Activated CD4-positive, alpha-beta T cell treated with anti-CD3 and anti-CD28 coated beads, Interleukin-2, amount 10 ng/mL, durations not matched to agents 24 days and 14 days (primary cell): ENCODE measurements at regions not wholly inside any gene's neighbourhood (a gene's known extent, or its start where the extent isn't known, plus 50 kb on each side); places are given as distances from the start of the nearest gene placed in this dataset.
A peak's percentile ranks its signal among the peaks of the same experiment; 100 is the strongest.
"Not testable (repeated sequence)": the region's sequence is repeated elsewhere in the genome, so short reads cannot be mapped to it uniquely, and the experiment has no call there.

Source experiments
- DNase-seq: peaks from one replicate; pipeline ENCODE4 v3.0.0; 2022
- H3K27ac Mint-ChIP-seq: one replicate; pipeline ENCODE4 v1.8.0; 2022; ENCODE audit warnings: mild to moderate bottlenecking, mixed read lengths
- H3K27me3 Mint-ChIP-seq: one replicate; pipeline ENCODE4 v1.8.0; 2022; ENCODE audit warnings: mixed read lengths
- H3K36me3 Mint-ChIP-seq: one replicate; pipeline ENCODE4 v1.8.0; 2022; ENCODE audit warnings: low read depth, mild to moderate bottlenecking, mixed read lengths
- H3K4me1 Mint-ChIP-seq: one replicate; pipeline ENCODE4 v1.8.0; 2021; ENCODE audit warnings: mixed read lengths
- H3K4me3 Mint-ChIP-seq: one replicate; pipeline ENCODE4 v1.8.0; 2022; ENCODE audit warnings: mild to moderate bottlenecking, moderate library complexity, mixed read lengths
- H3K9me3 Mint-ChIP-seq: one replicate; pipeline ENCODE4 v1.8.0; 2021; ENCODE audit warnings: mixed read lengths
- intact Hi-C: fragments of 100-400 bp; cut with micrococcal nuclease; formaldehyde crosslinking; loops from one replicate; pipeline ENCODE4 v1.15.1; 2023

DNA sequence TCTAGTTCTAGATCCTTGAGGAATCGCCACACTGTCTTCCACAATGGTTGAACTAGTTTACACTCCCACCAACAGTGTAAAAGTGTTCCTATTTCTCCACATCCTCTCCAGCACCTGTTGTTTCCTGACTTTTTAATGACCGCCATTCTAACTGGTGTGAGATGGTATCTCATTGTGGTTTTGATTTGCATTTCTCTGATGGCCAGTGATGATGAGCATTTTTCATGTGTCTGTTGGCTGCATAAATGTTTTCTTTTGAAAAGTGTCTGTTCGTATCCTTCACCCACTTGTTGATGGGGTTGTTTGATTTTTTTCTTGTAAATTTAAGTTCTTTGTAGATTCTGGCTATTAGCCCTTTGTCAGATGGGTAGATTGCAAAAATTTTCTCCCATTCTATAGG, 79.2 kb downstream of the SLC41A2 start:
- Mint-ChIP-seq H3K9me3 (peaks cover 12% of the 10 kb centered on the region), H3K27me3 (peaks cover 26% of the 10 kb centered on the region)
- H3K4me1 Mint-ChIP-seq, H3K36me3 Mint-ChIP-seq, H3K4me3 Mint-ChIP-seq, H3K27ac Mint-ChIP-seq, DNase-seq: not testable (repeated sequence)
- intact Hi-C loops = loop anchor here (10.0 kb wide), 1 partner anchor 176 kb away; no protein-coding TSS in a partner anchor

DNA sequence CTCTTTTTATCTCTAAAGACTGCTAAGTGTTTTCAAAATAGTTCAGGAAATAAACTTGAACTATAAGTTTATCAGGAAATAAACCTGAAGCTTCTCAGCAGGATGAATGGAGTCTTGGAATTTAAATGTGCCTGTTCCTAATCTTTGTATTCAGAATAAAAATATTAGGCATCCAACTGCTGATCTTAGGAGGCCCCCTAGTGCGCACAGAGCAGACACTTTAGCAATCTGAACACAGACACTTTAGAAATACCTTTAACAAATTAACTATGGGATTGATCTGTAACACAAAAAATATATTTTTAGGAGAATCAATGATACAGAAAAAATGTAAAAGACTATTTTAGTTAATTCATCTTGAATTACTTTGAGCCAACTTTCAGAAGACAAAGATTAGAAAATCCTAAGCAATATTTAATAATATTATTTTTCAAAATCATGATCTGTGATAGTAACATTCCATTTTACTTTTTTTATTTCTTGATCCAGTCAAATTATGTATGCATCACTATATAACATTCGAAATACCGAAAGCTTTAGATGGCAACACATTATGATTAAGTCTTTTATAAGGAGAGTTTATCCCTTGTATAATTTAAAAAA, 80.9 kb downstream of the SLC41A2 start:
- Mint-ChIP-seq H3K36me3 (no peaks in the 10 kb centered on the region), H3K27me3 (peaks cover 23% of the 10 kb centered on the region), H3K4me3 (no peak overlapping the region), H3K27ac (no peak overlapping the region), H3K9me3 (peaks cover 4% of the 10 kb centered on the region), H3K4me1 (peaks cover 3% of the 10 kb centered on the region)
- peak; percentile 76 for DNase-seq
- intact Hi-C loops = loop anchor here (1.0 to 10.0 kb wide), 3 partner anchors 178 to 495 kb away; no protein-coding TSS in a partner anchor

DNA sequence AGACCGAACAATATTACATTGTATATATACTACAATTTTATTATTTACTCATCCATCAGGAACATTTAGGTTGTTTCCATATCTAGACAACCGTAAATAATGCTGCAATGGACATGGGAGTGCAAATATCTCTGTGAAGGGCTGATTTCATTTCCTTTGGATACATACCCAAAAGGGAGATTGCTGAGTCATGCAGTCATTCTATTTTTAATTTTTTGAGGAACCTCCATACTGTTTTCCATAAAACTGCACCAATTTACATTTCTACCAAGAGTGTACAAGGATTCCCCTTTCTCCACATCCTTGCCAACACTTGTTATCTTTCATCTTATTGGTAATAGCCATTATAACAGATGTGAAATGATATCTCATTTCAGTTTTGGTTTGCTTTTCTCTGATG, 84.7 kb downstream of the SLC41A2 start:
- H3K36me3 Mint-ChIP-seq = no peaks in the 10 kb centered on the region
- DNase-seq = no peak
- no peaks in the 10 kb centered on the region for H3K9me3 Mint-ChIP-seq
- H3K4me3 Mint-ChIP-seq = no peak overlapping the region
- intact Hi-C loops = loop anchor here (5.0 to 10.0 kb wide), 2 partner anchors 181 to 671 kb away; no protein-coding TSS in a partner anchor
- H3K4me1 Mint-ChIP-seq = peaks cover 3% of the 10 kb centered on the region
- H3K27ac Mint-ChIP-seq = no peak overlapping the region
- H3K27me3 Mint-ChIP-seq = peaks cover 8% of the 10 kb centered on the region

DNA sequence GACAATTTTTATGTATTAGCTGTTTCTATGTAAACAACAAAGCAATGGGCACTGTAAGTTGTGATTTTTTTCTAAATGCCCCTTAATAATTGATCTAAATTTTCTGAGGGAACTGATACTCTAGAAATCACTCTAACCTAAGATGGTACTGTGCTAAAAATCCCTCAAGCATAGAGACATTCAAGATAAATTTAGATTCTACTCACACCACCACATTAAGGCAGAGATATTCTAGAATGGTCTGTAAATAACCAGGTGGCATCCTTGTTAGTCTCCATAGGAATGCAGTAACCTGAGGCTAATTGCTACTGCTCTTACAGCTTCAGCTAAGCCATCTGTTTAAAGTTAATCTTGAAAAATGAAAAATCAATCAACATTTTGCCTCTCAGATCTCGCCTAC, 87.3 kb downstream of the SLC41A2 start:
- DNase-seq = no peak
- H3K4me1 Mint-ChIP-seq = peaks cover 3% of the 10 kb centered on the region
- peaks cover 10% of the 10 kb centered on the region for H3K27me3 Mint-ChIP-seq
- no peaks in the 10 kb centered on the region for H3K9me3 Mint-ChIP-seq
- intact Hi-C loops = loop anchor here (5.0 to 10.0 kb wide), 2 partner anchors 184 to 668 kb away; no protein-coding TSS in a partner anchor
- no peak overlapping the region for H3K4me3 Mint-ChIP-seq
- H3K27ac Mint-ChIP-seq = no peak overlapping the region
- H3K36me3 Mint-ChIP-seq = no peaks in the 10 kb centered on the region

DNA sequence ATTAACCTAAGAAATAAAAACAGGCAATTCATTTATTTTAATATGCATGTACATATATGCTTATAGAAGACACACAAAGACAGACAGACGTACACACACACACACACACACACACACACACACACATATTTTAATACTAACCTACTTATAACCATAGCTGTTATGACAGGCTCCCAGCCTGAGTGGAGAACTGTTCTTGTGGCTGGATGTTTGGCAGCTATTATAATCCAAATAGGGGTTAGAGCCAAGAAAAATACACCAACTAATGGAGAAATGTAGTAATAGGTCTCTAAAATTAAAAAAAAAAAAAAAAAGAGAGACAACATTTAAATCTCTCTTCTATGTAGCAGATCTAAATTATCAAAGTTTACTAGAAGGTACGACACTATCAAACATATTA, 91.8 kb downstream of the SLC41A2 start:
- no peak overlapping the region for H3K4me3 Mint-ChIP-seq
- intact Hi-C loops = no loop called here
- H3K27me3 Mint-ChIP-seq = peaks cover 10% of the 10 kb centered on the region
- H3K4me1 Mint-ChIP-seq = peaks cover 11% of the 10 kb centered on the region
- DNase-seq = no peak
- no peaks in the 10 kb centered on the region for H3K9me3 Mint-ChIP-seq
- H3K36me3 Mint-ChIP-seq = no peaks in the 10 kb centered on the region
- no peak overlapping the region for H3K27ac Mint-ChIP-seq

DNA sequence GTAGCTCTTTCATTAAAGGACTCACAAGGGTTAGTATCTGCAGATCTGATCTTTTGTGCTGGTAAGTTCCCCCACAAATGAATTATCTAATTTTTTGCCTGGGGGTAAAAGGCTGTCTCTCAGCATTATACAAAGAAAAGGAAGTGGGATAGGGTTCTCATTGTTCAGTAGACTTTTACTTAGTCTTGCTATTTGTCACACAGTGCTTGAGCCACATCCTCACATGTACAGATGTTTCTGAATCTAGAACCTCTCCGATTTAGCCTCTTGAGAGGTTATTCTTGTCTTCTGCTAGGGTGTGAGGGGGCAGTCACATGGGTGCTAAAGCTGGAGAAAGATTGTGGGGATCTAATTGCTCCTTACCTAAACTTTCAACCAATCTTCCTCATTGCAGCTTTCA, 93.0 kb downstream of the SLC41A2 start:
- Mint-ChIP-seq H3K27me3 (peaks cover 9% of the 10 kb centered on the region), H3K36me3 (no peaks in the 10 kb centered on the region)
- DNase-seq = peak; percentile 57

DNA sequence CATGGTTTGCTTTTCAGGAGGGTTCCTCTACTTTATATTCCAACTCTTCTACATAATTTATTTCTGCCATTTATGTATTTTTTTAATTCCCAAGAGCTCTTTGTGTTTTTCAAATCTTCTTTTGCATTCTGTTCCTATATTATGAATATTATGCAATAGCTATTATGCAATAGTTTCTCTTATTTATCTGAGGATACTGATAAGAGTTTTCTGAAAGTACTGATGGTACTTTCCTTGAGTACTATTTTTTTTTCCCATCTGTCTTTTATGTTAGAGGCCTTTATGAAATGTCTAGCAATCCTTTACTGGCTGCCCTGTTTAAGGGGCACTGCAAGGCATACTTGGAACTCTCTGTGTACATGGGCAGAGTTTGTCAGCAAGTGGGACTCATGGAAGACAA, 93.4 kb downstream of the SLC41A2 start:
- intact Hi-C loops = no loop called here
- H3K4me1 Mint-ChIP-seq = peaks cover 11% of the 10 kb centered on the region
- no peaks in the 10 kb centered on the region for H3K9me3 Mint-ChIP-seq
- peaks cover 7% of the 10 kb centered on the region for H3K27me3 Mint-ChIP-seq
- H3K4me3 Mint-ChIP-seq = no peak overlapping the region
- H3K36me3 Mint-ChIP-seq = no peaks in the 10 kb centered on the region
- no peak overlapping the region for H3K27ac Mint-ChIP-seq
- DNase-seq = no peak

More for the DNA sequence above, 93.0 kb downstream of the SLC41A2 start:
- H3K9me3 Mint-ChIP-seq = no peaks in the 10 kb centered on the region
- H3K4me3 Mint-ChIP-seq = no peak overlapping the region
- H3K4me1 Mint-ChIP-seq = peaks cover 11% of the 10 kb centered on the region
- no peak overlapping the region for H3K27ac Mint-ChIP-seq
- intact Hi-C loops = no loop called here

DNA sequence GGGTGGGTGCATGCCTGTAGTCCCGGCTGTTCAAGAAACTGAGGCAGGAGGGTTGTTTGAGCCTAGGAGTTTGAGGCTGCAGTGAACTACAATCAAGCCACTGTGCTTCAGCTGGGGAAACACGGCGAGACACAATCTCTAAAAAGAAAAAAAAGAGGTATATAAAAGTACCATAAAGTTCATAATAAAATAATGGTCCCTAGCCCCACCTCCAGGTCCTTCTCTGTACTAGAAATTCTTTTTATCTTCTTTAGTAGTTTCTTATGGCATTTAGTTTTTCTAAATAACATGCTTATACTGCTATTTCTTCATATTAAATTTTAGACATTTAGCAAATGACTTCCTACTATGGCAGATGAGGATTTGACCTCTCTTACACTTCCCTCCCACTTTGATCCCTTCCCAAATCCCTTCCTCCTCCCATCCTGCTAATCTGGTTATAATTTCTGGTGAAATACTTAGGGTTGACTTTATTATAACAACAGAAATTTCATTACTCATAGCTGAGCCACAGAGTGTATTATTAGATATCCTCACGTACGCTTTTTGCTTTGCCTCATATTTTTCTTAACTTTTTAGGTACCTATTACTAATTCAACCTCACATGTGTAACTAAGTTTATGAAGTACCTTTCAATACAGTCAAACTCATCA, 94.7 kb downstream of the SLC41A2 start:
- Mint-ChIP-seq H3K4me3 (no peak overlapping the region), H3K9me3 (no peaks in the 10 kb centered on the region), H3K27me3 (peaks cover 2% of the 10 kb centered on the region), H3K27ac (no peak overlapping the region), H3K36me3 (no peaks in the 10 kb centered on the region), H3K4me1 (peaks cover 11% of the 10 kb centered on the region)
- intact Hi-C loops = no loop called here
- DNase-seq = no peak

DNA sequence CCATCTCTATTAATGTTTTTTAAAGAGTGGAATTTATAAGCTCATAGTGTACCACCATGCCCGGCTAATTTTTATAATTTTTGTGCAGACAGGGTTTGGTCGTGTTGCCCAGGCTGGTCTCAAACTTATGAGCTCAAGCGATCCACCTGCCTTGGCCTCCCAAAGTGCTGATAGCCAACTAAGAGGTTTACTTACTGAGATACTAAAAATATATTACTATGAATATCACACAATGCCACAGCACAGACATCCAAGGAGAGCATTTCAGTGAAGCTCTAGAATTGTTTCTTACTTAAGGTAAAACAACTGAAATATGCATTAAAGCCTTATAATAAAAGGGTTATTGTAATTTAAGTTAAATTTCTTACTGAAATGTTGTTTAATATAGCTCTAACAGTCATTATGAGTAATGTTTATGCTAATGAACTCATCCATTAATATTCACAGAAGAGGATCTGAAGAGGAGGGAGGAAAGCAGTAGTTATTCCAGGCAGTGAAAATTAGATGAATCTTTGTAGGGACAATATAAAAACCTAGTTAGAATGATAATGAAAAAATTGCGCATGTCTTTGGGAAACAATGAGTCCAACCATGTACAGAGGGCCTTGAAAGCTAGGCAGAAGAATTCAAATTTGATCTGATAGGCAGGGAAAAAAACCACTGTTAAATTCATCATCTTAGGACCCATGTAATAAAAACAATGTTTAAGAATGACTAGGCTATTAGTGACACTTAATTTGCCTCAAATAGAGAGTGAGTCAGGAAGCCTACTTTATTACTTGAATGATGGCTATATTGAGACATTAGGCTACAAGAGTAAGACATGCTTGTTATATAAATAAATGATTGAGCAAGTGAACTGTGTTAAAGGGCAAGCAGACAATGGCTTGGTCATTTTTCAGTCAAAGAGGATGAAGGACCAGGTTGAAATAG, 99.2 kb downstream of the SLC41A2 start:
- H3K4me3 Mint-ChIP-seq = no peak overlapping the region
- H3K9me3 Mint-ChIP-seq = no peaks in the 10 kb centered on the region
- no peaks in the 10 kb centered on the region for H3K27me3 Mint-ChIP-seq
- DNase-seq = no peak
- intact Hi-C loops = no loop called here
- H3K36me3 Mint-ChIP-seq = peaks cover 4% of the 10 kb centered on the region
- peaks cover 2% of the 10 kb centered on the region for H3K4me1 Mint-ChIP-seq
- no peak overlapping the region for H3K27ac Mint-ChIP-seq

DNA sequence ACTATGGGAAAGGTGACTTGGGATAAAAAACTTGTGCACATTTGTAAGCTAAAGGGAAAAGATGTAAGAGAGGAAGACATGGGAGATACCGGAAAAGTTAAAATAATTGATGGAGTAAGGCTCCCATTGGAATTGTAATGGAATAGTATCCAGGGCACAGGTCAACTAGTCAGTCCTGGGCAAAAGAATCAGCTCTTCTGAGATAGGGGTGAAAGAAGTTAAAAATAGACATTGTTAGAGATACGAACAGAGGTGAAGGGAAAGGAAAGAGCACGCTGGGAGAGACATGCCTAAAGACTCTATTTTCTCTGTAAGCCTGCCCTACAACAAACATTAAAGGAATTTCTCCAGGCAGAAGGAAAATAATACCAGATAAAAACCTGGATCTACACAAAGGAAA, 101.6 kb downstream of the SLC41A2 start:
- H3K4me3 Mint-ChIP-seq = no peak overlapping the region
- peaks cover 1% of the 10 kb centered on the region for H3K27me3 Mint-ChIP-seq
- DNase-seq = no peak
- no peaks in the 10 kb centered on the region for H3K4me1 Mint-ChIP-seq
- intact Hi-C loops = no loop called here
- peaks cover 4% of the 10 kb centered on the region for H3K36me3 Mint-ChIP-seq
- H3K27ac Mint-ChIP-seq = no peak overlapping the region
- no peaks in the 10 kb centered on the region for H3K9me3 Mint-ChIP-seq

DNA sequence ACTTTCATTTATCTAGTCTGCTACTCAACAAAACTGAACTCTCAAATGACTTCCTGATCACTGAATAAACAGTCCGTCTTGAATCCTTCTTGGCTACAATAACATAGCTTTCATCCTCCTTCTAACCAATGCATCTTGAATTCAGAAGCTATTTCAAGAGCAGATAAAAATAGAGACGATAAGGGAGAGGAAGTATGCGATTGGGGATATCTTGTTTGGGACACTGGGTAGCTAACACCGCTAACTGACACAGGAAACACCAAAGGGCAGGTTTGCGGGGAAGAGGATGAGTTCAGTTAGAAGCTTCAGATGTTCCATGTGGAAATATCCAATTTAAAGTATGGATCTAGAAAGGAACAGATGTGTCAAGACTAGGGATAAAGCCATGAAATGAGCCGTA, 102.5 kb downstream of the SLC41A2 start:
- Mint-ChIP-seq H3K4me3 (no peak overlapping the region), H3K4me1 (no peaks in the 10 kb centered on the region), H3K36me3 (peaks cover 4% of the 10 kb centered on the region), H3K9me3 (no peaks in the 10 kb centered on the region), H3K27me3 (peaks cover 1% of the 10 kb centered on the region), H3K27ac (no peak overlapping the region)
- no peak for DNase-seq
- intact Hi-C loops = no loop called here

DNA sequence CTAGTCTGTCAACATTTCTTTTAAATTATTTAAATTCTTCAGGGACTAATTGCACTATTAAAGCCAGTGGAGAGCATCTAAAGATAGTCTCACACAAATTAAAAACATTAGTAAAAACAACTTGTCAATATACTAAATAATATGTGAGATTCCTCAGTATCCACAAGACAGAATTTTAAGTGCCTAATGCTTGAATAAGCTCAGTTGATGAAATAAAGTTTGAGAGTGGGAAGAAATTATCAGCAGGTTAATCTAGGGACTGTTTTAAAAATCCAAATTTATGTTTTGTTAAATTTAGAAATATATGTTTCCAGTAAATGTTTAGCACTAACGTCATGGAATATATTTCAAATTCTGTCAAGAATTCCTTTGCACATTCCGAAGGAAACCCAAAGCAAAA, 105.2 kb downstream of the SLC41A2 start:
- DNase-seq = no peak
- Mint-ChIP-seq H3K27me3 (peaks cover 8% of the 10 kb centered on the region), H3K4me1 (no peaks in the 10 kb centered on the region), H3K27ac (no peak overlapping the region), H3K9me3 (no peaks in the 10 kb centered on the region), H3K4me3 (no peak overlapping the region), H3K36me3 (peaks cover 3% of the 10 kb centered on the region)
- intact Hi-C loops = no loop called here

DNA sequence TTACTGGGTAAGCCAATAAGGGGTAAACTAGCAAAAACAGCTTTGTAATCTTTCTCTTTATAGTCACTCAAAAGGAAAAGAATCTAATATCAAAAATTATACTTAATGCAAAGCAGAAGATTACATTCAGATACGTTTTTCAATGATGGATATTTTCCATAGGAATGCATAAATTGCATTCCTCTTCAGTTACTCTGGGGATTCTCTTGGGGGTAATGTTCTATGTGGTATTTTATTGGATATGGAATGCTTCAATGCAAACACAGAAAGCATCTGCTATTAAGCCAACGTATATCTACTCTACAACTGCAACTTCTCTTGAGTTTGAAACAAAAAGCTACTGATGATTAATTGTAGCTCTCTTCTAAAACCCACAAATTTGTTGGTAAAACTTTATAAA, 106.0 kb downstream of the SLC41A2 start:
- H3K4me3 Mint-ChIP-seq = no peak overlapping the region
- no peak overlapping the region for H3K27ac Mint-ChIP-seq
- H3K36me3 Mint-ChIP-seq = peaks cover 3% of the 10 kb centered on the region
- peaks cover 8% of the 10 kb centered on the region for H3K27me3 Mint-ChIP-seq
- no peaks in the 10 kb centered on the region for H3K9me3 Mint-ChIP-seq
- no peak for DNase-seq
- intact Hi-C loops = no loop called here
- no peaks in the 10 kb centered on the region for H3K4me1 Mint-ChIP-seq

DNA sequence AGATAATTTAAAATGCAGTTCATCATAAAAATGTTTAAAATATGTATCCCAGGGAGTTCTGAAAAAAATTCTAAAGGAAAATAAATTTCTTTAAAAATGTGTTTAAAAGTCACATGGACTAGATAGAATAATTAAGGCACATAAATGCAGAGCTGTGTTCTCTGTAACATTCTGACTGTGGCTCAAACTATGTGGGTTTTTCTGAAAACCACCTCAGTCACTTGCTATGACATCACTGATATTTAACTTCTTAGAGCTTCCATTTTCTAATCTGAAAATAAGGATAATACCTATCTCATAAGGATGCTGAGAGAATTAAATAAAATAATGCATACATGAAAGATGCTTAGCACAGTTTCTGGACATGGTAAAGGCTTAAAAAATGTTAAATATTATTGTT, 107.3 kb downstream of the SLC41A2 start:
- Mint-ChIP-seq H3K36me3 (peaks cover 2% of the 10 kb centered on the region), H3K4me3 (no peak overlapping the region), H3K27me3 (peaks cover 9% of the 10 kb centered on the region), H3K9me3 (no peaks in the 10 kb centered on the region), H3K27ac (no peak overlapping the region), H3K4me1 (no peaks in the 10 kb centered on the region)
- DNase-seq = no peak
- intact Hi-C loops = no loop called here
